KOPT-K1 (cell line): ENCODE measurements at regions not wholly inside any gene's neighbourhood (a gene's known extent, or its start where the extent isn't known, plus 50 kb on each side); places are given as distances from the start of the nearest gene placed in this dataset.

ENCODE experiments used
- H3K27ac ChIP-seq: fragments of 200-600 bp; sonication (generic); 2 replicates; pipeline ENCODE4 v1.5.1; 2016; ENCODE audit warnings: antibody characterized with exemption, mild to moderate bottlenecking, low read depth, low read length; ENCODE audit not compliant: poor library complexity, severe bottlenecking
- H3K36me3 ChIP-seq: fragments of 200-600 bp; sonication (generic); 2 replicates; pipeline ENCODE4 v1.5.1; 2017; ENCODE audit warnings: antibody characterized with exemption, mild to moderate bottlenecking, low read length, moderate library complexity; ENCODE audit not compliant: insufficient read depth
- H3K9me3 ChIP-seq: fragments of 200-600 bp; sonication (generic); 2 replicates; pipeline ENCODE4 v1.5.1; 2017; ENCODE audit warnings: antibody characterized with exemption, low read length, mild to moderate bottlenecking; ENCODE audit not compliant: insufficient read depth, poor library complexity, severe bottlenecking

DNA sequence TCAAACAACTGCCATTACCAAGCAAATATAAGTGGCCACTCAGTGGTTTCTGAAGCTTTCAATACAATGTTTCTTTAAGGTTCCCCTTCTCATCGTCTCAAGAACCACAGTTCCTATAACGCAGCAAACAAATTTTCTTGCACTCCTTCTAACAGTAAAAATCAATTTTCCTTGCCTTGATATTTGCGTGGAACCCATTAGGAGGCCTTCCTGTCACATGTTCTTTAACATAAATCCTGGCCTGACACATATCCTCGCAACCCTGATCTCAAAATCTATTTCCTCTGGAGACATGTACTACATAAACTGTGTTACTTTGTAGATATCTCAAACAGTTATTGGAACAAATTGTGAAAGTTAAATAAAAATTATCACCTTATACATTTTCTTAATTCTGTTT lies 65.9 kb upstream of the MANEA start:
- Histone ChIP-seq H3K27ac (no peak overlapping the region), H3K9me3 (no peaks in the 10 kb centered on the region), H3K36me3 (no peaks in the 10 kb centered on the region)

DNA sequence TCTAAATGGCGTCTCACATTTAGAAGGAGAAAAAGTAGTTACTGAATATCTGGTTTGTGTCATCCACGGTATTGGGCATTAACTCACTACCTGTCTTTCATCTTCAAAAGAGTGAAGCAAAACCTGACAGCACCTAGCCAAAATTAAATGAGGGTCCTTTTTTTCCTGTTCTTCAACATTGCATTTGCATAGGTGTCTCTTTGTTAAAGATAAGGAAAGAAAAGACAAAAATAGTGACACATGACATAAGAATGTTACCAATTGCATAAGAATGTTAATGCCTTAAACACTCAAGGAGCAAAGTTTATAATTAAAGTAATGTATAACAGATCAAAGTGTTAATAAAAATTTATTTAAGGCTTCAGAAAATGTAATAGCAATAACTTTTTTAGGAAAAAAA lies 61.4 kb upstream of the MANEA start:
- no peaks in the 10 kb centered on the region for H3K9me3 ChIP-seq
- H3K36me3 ChIP-seq: no peaks in the 10 kb centered on the region
- H3K27ac ChIP-seq: no peak overlapping the region

GRCh38 chr6:95517004-95517403 lies 60.3 kb upstream of the MANEA start:
- Histone ChIP-seq H3K9me3 (no peaks in the 10 kb centered on the region), H3K36me3 (no peaks in the 10 kb centered on the region), H3K27ac (no peak overlapping the region)

DNA sequence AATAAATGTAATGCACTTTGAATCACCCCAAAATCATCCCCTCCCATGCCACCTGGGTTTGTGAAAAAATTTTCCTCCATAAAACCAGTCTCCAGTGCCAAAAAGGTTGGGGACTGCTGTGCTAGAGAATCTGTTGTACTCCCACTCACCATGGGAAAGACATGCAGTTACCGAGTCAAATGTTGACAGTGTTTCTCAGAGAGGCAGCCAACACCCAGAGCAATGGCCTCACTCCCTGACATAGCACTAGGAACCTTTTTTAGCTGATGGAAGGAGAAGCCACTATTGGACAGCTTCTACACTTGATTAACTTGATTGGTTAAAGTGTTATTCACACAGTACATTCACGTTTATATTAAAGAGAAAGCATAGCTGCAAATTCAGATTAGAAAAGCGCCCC lies 59.8 kb upstream of the MANEA start:
- no peaks in the 10 kb centered on the region for H3K36me3 ChIP-seq
- no peaks in the 10 kb centered on the region for H3K9me3 ChIP-seq
- H3K27ac ChIP-seq: no peak overlapping the region

- H3K36me3 ChIP-seq: no peaks in the 10 kb centered on the region
- no peaks in the 10 kb centered on the region for H3K9me3 ChIP-seq
- H3K27ac ChIP-seq: no peak overlapping the region
Measured at GRCh38 chr6:95518630-95519227, 58.6 kb upstream of the MANEA start.

DNA sequence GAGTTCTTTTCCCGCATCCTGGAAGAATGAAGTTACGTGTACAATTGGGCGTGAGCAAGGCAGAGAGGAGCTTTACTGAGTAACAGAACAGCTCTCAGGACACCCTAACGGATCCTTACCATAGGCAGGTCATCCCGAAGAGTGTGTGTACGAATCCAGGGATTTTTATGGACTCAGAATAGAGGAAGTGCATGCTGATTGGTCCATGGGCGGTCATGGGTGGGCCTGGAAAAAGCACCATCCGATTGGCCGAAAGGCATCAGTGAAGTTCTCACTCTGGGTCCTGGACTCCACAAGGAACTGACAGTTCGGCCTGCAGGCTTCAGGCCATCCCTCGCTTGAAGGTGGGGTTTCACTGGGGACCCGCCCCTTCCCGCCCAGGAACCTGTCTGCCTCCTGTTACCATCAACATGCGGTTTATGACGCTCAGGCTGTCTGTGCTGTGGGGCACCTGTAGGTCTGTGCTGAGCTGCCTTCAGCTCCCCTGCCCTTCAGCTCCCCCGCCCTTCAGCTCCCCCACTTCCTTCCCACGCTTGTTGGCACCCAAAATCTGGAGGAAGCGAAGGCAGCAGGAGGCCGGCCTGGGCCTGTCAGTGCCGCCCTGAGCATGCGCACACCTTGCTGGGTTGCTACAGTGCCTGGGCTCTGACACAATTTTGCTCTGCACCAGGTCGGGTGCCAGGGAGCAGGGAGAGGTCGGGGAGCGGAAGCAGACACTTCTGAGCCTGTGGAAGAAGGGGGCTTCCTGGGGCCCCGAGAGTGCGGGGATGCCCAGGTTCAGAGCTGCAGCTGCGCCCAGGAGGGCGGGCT lies 57.9 kb upstream of the MANEA start:
- Histone ChIP-seq H3K36me3 (no peaks in the 10 kb centered on the region), H3K9me3 (no peaks in the 10 kb centered on the region), H3K27ac (no peak overlapping the region)

DNA sequence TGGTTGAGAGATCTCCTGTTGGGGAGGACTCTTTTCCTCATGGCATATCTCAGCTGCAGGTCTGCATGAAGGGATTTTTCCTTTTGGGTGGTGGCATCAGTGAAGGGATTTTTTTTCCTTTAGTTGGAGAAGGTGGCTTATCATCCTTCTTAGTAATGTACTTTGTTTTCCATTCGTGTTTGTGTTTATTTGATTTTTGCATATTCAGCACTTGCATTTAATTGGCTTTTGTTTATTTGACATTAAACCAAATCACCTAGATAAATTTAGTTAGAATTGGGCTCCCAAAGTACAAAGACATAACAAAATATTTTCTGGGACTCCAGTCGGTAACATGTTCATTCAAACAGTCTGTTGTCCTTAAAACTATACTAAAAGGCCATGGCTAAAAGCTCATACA lies 56.2 kb upstream of the MANEA start:
- Histone ChIP-seq H3K9me3 (no peaks in the 10 kb centered on the region), H3K36me3 (no peaks in the 10 kb centered on the region), H3K27ac (no peak overlapping the region)
